Kasumi-1 (cell line): ENCODE measurements at regions not wholly inside any gene's neighbourhood (a gene's known extent, or its start where the extent isn't known, plus 50 kb on each side); places are given as distances from the start of the nearest gene placed in this dataset.
"Not testable (repeated sequence)": the region's sequence is repeated elsewhere in the genome, so short reads cannot be mapped to it uniquely, and the experiment has no call there.

Experiments used
- DNase-seq, 2 experiments: peaks; one replicate each; lab custom pipeline; 2025; lab: John Stamatoyannopoulos, UW

GRCh38 chr16:13798211-13798610 lies 121.7 kb upstream of the ERCC4 start:
- no peak for DNase-seq

- no peak for DNase-seq
These were observed 116.0 kb upstream of the ERCC4 start for GRCh38 chr16:13803974-13804373.

- no peak for DNase-seq
These were observed 114.0 kb upstream of the ERCC4 start for GRCh38 chr16:13805951-13806350.

GRCh38 chr16:13806671-13807070 lies 113.3 kb upstream of the ERCC4 start:
- no peak for DNase-seq

- no peak for DNase-seq
These were observed 111.9 kb upstream of the ERCC4 start for GRCh38 chr16:13808102-13808501.

GRCh38 chr16:13809765-13810164 lies 110.2 kb upstream of the ERCC4 start:
- no peak for DNase-seq

- DNase-seq: no peak
These were observed 108.1 kb upstream of the ERCC4 start for GRCh38 chr16:13811834-13812233.

- DNase-seq: no peak
These were observed 103.3 kb upstream of the ERCC4 start for GRCh38 chr16:13816701-13817100.

- DNase-seq: no peak
These were observed 96.5 kb upstream of the ERCC4 start for GRCh38 chr16:13823501-13823900.

GRCh38 chr16:13829697-13830299 lies 90.2 kb upstream of the ERCC4 start:
- no peak for DNase-seq

- DNase-seq: no peak
These were observed 86.4 kb upstream of the ERCC4 start for GRCh38 chr16:13833515-13833914.

- DNase-seq: no peak
These were observed 84.6 kb upstream of the ERCC4 start for GRCh38 chr16:13835387-13835786.

- no peak for DNase-seq
These were observed 83.8 kb upstream of the ERCC4 start for GRCh38 chr16:13835935-13836730.

GRCh38 chr16:13838401-13839190 lies 81.4 kb upstream of the ERCC4 start:
- DNase-seq: no peak

GRCh38 chr16:13839577-13839976 lies 80.4 kb upstream of the ERCC4 start:
- no peak for DNase-seq

GRCh38 chr16:13845232-13845631 lies 74.7 kb upstream of the ERCC4 start:
- DNase-seq: no peak

GRCh38 chr16:13848795-13849194 lies 71.2 kb upstream of the ERCC4 start:
- DNase-seq: no peak

GRCh38 chr16:13850173-13850572 lies 69.8 kb upstream of the ERCC4 start:
- DNase-seq: not testable (repeated sequence)

- DNase-seq: no peak
These were observed 67.1 kb upstream of the ERCC4 start for GRCh38 chr16:13852827-13853226.

- DNase-seq: no peak
These were observed 63.6 kb upstream of the ERCC4 start for GRCh38 chr16:13856398-13856797.

- no peak for DNase-seq
These were observed 63.0 kb upstream of the ERCC4 start for GRCh38 chr16:13856811-13857511.

- no peak for DNase-seq
These were observed 60.9 kb upstream of the ERCC4 start for GRCh38 chr16:13858873-13859580.
